ENCODE measurements at regions not wholly inside any gene's neighbourhood (a gene's known extent, or its start where the extent isn't known, plus 50 kb on each side); places are given as distances from the start of the nearest gene placed in this dataset.

DNA sequence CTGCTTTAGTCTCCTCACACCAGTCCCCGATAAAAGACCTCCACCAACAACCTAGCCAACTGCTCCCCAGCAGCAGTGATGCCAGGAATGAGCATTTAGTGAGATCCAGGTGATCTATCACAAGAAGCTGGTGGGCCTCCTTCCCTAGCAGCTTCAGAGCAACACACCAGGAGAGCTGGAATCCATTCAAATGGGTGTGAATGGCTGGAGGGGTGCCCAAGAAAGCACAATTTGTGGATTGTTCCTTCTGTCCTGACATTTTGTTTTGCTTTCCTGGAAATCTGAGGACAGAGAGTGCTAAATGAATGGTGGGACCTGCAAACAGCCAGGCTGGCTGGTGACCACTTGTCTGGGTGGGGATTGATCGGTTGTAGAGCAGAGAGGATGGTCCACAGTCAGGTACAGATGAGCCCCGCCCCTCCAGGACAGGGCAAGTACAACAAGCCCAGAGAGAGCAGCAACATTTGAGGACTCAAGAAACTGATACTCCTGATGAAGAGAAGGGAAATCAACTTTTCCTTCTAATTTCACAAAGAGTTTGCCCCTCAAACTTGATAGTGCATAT lies 316.8 kb downstream of the VPS13C start:
- Histone ChIP-seq H2AFZ (ENCODE audit: low read depth, low read length) (no peak overlapping the region), H3K9ac (replicated peaks; ENCODE audit: extremely low read depth, insufficient read depth, low read length) (no peak overlapping the region), H3K79me2 (ENCODE audit: control insufficient read depth, insufficient read depth, low read length) (no peaks in the 10 kb centered on the region), H3K9me3 (replicated peaks; ENCODE audit: control insufficient read depth, insufficient read depth, low read length) (no peaks in the 10 kb centered on the region), H3K4me3 (replicated peaks in 1 of 3; ENCODE audit: insufficient read depth in 1 of 3, low read depth in 1 of 3, low read length in 3 of 3) (no peak overlapping the region), H3K4me2 (ENCODE audit: insufficient read depth, low read length) (no peak overlapping the region), H3K27me3 (ENCODE audit: control insufficient read depth in 2 of 2, insufficient read depth in 2 of 2, low read length in 2 of 2) (no peaks in the 10 kb centered on the region), H4K20me1 (replicated peaks; ENCODE audit: control insufficient read depth, extremely low read depth, insufficient read depth, low read length) (no peaks in the 10 kb centered on the region), H3K4me1 (ENCODE audit: control insufficient read depth, extremely low read depth, insufficient read depth, low read length) (no peaks in the 10 kb centered on the region), H3K9me1 (replicated peaks; ENCODE audit: control insufficient read depth, extremely low read depth, insufficient read depth, low read length) (no peaks in the 10 kb centered on the region), H3K36me3 (ENCODE audit: control insufficient read depth in 2 of 2, extremely low read depth in 1 of 2, insufficient read depth in 2 of 2, low read length in 2 of 2) (no peaks in the 10 kb centered on the region), H3K27ac (ENCODE audit: insufficient read depth, low read depth, low read length) (no peak overlapping the region)
- POLR2A ChIA-PET, result no interaction called here
- DNase-seq (ENCODE audit: low read depth, low spot score) (no peak), FAIRE-seq (no peak)
- dilution Hi-C loops (cut with MboI; ENCODE audit: extremely low pct_ligation_motif_present, low sequenced_read_pairs) (no loop called here), intact Hi-C loops (cut with micrococcal nuclease) (no loop called here)
- CTCF ChIA-PET, result no interaction called here
- TF ChIP-seq POLR2A (IDR thresholded peaks at IDR 0.05; ENCODE audit: low read depth, low read length) (no peak), FOS (IDR thresholded peaks at IDR 0.05; ENCODE audit: borderline replicate concordance, insufficient read depth, low read length) (no peak), EZH2 (IDR thresholded peaks at IDR 0.05; ENCODE audit: borderline replicate concordance, low read depth, low read length, severe bottlenecking) (no peak), POLR2AphosphoS5 (IDR thresholded peaks at IDR 0.05; ENCODE audit: insufficient read depth, low read depth, low read length) (no peak), JUN (IDR thresholded peaks at IDR 0.05; ENCODE audit: borderline replicate concordance, insufficient read depth, insufficient read length, low read depth) (no peak), MYC (IDR thresholded peaks at IDR 0.05; ENCODE audit: low read depth, low read length) (no peak), GATA2 (IDR thresholded peaks at IDR 0.05; ENCODE audit: insufficient read depth, insufficient read length, low read depth, low read length) (no peak)
- TF ChIP-seq, protein P1, sequence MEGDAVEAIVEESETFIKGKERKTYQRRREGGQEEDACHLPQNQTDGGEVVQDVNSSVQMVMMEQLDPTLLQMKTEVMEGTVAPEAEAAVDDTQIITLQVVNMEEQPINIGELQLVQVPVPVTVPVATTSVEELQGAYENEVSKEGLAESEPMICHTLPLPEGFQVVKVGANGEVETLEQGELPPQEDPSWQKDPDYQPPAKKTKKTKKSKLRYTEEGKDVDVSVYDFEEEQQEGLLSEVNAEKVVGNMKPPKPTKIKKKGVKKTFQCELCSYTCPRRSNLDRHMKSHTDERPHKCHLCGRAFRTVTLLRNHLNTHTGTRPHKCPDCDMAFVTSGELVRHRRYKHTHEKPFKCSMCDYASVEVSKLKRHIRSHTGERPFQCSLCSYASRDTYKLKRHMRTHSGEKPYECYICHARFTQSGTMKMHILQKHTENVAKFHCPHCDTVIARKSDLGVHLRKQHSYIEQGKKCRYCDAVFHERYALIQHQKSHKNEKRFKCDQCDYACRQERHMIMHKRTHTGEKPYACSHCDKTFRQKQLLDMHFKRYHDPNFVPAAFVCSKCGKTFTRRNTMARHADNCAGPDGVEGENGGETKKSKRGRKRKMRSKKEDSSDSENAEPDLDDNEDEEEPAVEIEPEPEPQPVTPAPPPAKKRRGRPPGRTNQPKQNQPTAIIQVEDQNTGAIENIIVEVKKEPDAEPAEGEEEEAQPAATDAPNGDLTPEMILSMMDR (IDR thresholded peaks at IDR 0.05; ENCODE audit: extremely low read depth in 1 of 2, insufficient read depth in 1 of 2, low read depth in 1 of 2, low read length in 2 of 2), result no peak
- TF ChIP-seq, protein P2, sequence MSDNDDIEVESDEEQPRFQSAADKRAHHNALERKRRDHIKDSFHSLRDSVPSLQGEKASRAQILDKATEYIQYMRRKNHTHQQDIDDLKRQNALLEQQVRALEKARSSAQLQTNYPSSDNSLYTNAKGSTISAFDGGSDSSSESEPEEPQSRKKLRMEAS (IDR thresholded peaks at IDR 0.05; ENCODE audit: insufficient read depth, insufficient read length), result no peak
- no TSS peak for BruUV-seq (replicated peaks)
